ENCODE measurements at regions not wholly inside any gene's neighbourhood (a gene's known extent, or its start where the extent isn't known, plus 50 kb on each side); places are given as distances from the start of the nearest gene placed in this dataset.
A peak's percentile ranks its signal among the peaks of the same experiment; 100 is the strongest.
"Not testable (repeated sequence)": the region's sequence is repeated elsewhere in the genome, so short reads cannot be mapped to it uniquely, and the experiment has no call there.

- no peak for DNase-seq
Measured at GRCh38 chr1:228870041-228870713, 134.9 kb downstream of the RHOU start.

- DNase-seq: no peak
Measured at GRCh38 chr1:228871314-228872061, 136.2 kb downstream of the RHOU start.

- DNase-seq: no peak
Measured at GRCh38 chr1:228872080-228872479, 136.8 kb downstream of the RHOU start.

GRCh38 chr1:228873709-228874108, 138.4 kb downstream of the RHOU start:
- DNase-seq: no peak

GRCh38 chr1:228875741-228876140, 140.5 kb downstream of the RHOU start:
- DNase-seq: no peak

GRCh38 chr1:228876187-228876586, 140.9 kb downstream of the RHOU start:
- no peak for DNase-seq

GRCh38 chr1:228879164-228879563, 143.9 kb downstream of the RHOU start:
- no peak for DNase-seq

- no peak for DNase-seq
Measured at GRCh38 chr1:228882041-228882770, 146.9 kb downstream of the RHOU start.

GRCh38 chr1:228882771-228883450, 147.6 kb downstream of the RHOU start:
- no peak for DNase-seq

- DNase-seq: no peak
Measured at GRCh38 chr1:228883535-228883934, 148.3 kb downstream of the RHOU start.

GRCh38 chr1:228884196-228884595, 148.9 kb downstream of the RHOU start:
- no peak for DNase-seq

- no peak for DNase-seq
Measured at GRCh38 chr1:228884615-228885566, 149.6 kb downstream of the RHOU start.

- no peak for DNase-seq
Measured at GRCh38 chr1:228885845-228886244, 150.6 kb downstream of the RHOU start.

- DNase-seq: no peak
Measured at GRCh38 chr1:228887101-228887500, 151.8 kb downstream of the RHOU start.

GRCh38 chr1:228887960-228888359, 152.7 kb downstream of the RHOU start:
- peak; percentile 65 for DNase-seq

GRCh38 chr1:228889289-228889688, 154.0 kb downstream of the RHOU start:
- DNase-seq: no peak

- no peak for DNase-seq
Measured at GRCh38 chr1:228891272-228892034, 156.2 kb downstream of the RHOU start.

GRCh38 chr1:228892200-228892599, 156.9 kb downstream of the RHOU start:
- not testable (repeated sequence) for DNase-seq

- DNase-seq: no peak
Measured at GRCh38 chr1:228894442-228894989, 159.2 kb downstream of the RHOU start.

GRCh38 chr1:228897901-228898300, 162.6 kb downstream of the RHOU start:
- DNase-seq: no peak

- DNase-seq: no peak
Measured at GRCh38 chr1:228898582-228898992, 163.3 kb downstream of the RHOU start.
